Uterus (tissue), 3 donors: ENCODE measurements at regions not wholly inside any gene's neighbourhood (a gene's known extent, or its start where the extent isn't known, plus 50 kb on each side); places are given as distances from the start of the nearest gene placed in this dataset.

Experiments used
- DNase-seq, 2 donors: peaks; one replicate each; pipeline ENCODE4 v3.0.0-alpha.2; 2019 to 2020
- H3K27ac ChIP-seq, 2 donors: fragments of 200-600 bp; sonication (generic); 1 replicate in 1 of 2; 2 replicates in 1 of 2; pipeline ENCODE4 v1.5.1; 2016 to 2018
- H3K27me3 ChIP-seq, 2 donors: fragments of 200-600 bp; sonication (generic); one replicate each; pipeline ENCODE4 v1.5.1; 2018 to 2019; ENCODE audit warnings: control low read depth in 1 of 2
- H3K36me3 ChIP-seq, 2 donors: fragments of 200-600 bp; sonication (generic); one replicate each; pipeline ENCODE4 v1.5.1; 2019; ENCODE audit warnings: control low read depth in 1 of 2
- H3K4me1 ChIP-seq, 2 donors: fragments of 200-600 bp; sonication (generic); one replicate each; pipeline ENCODE4 v1.5.1; 2018 to 2019; ENCODE audit warnings: control low read depth in 1 of 2
- H3K4me3 ChIP-seq, 2 donors: fragments of 200-600 bp; sonication (generic); 1 replicate in 1 of 2; 2 replicates in 1 of 2; pipeline ENCODE4 v1.5.1; 2018 to 2019; ENCODE audit warnings: mild to moderate bottlenecking in 1 of 2
- H3K9me3 ChIP-seq, 2 donors: fragments of 200-600 bp; sonication (generic); one replicate each; pipeline ENCODE4 v1.5.1; 2019; ENCODE audit warnings: control low read depth in 1 of 2
- CTCF ChIP-seq, 4 experiments: fragments of 200-600 bp in 2 of 4; fragments of 450-650 bp in 2 of 4; sonication (generic) in 2 of 4; IDR thresholded peaks; one replicate each; pipeline ENCODE4 v1.5.1; 2016 to 2019; ENCODE audit warnings: antibody characterized with exemption in 4 of 4, mild to moderate bottlenecking in 2 of 4, moderate library complexity in 1 of 4
- POLR2A ChIP-seq, 2 donors: fragments of 450-650 bp; IDR thresholded peaks; one replicate each; pipeline ENCODE4 v1.6.1; 2016; ENCODE audit warnings: antibody characterized with exemption in 2 of 2, mild to moderate bottlenecking in 1 of 2, moderate library complexity in 1 of 2
- intact Hi-C: fragments of 100-400 bp; cut with DNase I; formaldehyde crosslinking; loops from one replicate; pipeline ENCODE4 v1.15.1; 2023; ENCODE audit warnings: low total_unique reads
- donor health status: DM: yes; HTN: yes; CAD: no.

DNA sequence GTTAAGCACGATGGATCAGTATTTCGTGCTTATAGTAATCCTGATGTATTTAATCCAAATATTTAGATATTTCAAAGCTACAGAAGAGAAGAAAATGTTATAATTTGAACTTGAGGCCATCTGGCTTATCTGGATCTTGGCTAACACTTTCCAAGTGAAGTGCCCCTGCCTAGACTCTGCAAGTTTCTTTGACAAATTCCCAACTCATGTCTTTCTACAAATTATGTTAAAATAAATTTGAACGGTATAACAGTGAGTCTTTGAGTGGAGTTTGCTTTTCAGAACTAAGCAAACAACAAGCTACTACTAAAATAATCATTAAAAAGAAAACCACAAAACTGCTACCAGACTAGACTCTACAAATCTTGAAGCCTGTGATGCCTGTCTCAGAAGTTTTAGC is 374.4 kb upstream of the PRICKLE1 start:
- no peaks in the 10 kb centered on the region for H3K27me3 ChIP-seq
- H3K9me3 ChIP-seq, result no peaks in the 10 kb centered on the region
- H3K4me3 ChIP-seq, result no peak overlapping the region
- no peaks in the 10 kb centered on the region for H3K4me1 ChIP-seq
- DNase-seq, result no peak
- intact Hi-C loops, result no loop called here
- H3K27ac ChIP-seq, result no peak overlapping the region
- no peaks in the 10 kb centered on the region for H3K36me3 ChIP-seq
- no peak for TF ChIP-seq CTCF (IDR thresholded peaks at IDR 0.05)
- no peak for TF ChIP-seq POLR2A (IDR thresholded peaks at IDR 0.05)

GRCh38 chr12:42962384-42962783 is 372.8 kb upstream of the PRICKLE1 start:
- Histone ChIP-seq H3K27ac (no peak overlapping the region), H3K9me3 (no peaks in the 10 kb centered on the region), H3K27me3 (no peaks in the 10 kb centered on the region), H3K4me1 (no peaks in the 10 kb centered on the region), H3K36me3 (no peaks in the 10 kb centered on the region), H3K4me3 (no peak overlapping the region)
- no peak for TF ChIP-seq CTCF (IDR thresholded peaks at IDR 0.05)
- TF ChIP-seq POLR2A (IDR thresholded peaks at IDR 0.05), result no peak
- intact Hi-C loops, result no loop called here
- no peak for DNase-seq

GRCh38 chr12:42961395-42961794 is 371.8 kb upstream of the PRICKLE1 start:
- Histone ChIP-seq H3K4me1 (no peaks in the 10 kb centered on the region), H3K27me3 (no peaks in the 10 kb centered on the region), H3K36me3 (no peaks in the 10 kb centered on the region), H3K4me3 (no peak overlapping the region), H3K27ac (no peak overlapping the region), H3K9me3 (no peaks in the 10 kb centered on the region)
- intact Hi-C loops, result no loop called here
- TF ChIP-seq POLR2A (IDR thresholded peaks at IDR 0.05) (no peak), CTCF (IDR thresholded peaks at IDR 0.05) (no peak)
- DNase-seq, result no peak

GRCh38 chr12:42960087-42960527 is 370.6 kb upstream of the PRICKLE1 start:
- intact Hi-C loops, result no loop called here
- no peak for DNase-seq
- Histone ChIP-seq H3K9me3 (no peaks in the 10 kb centered on the region), H3K27ac (no peak overlapping the region), H3K27me3 (no peaks in the 10 kb centered on the region), H3K4me1 (no peaks in the 10 kb centered on the region), H3K36me3 (no peaks in the 10 kb centered on the region), H3K4me3 (no peak overlapping the region)
- TF ChIP-seq CTCF (IDR thresholded peaks at IDR 0.05), result no peak
- TF ChIP-seq POLR2A (IDR thresholded peaks at IDR 0.05), result no peak

DNA sequence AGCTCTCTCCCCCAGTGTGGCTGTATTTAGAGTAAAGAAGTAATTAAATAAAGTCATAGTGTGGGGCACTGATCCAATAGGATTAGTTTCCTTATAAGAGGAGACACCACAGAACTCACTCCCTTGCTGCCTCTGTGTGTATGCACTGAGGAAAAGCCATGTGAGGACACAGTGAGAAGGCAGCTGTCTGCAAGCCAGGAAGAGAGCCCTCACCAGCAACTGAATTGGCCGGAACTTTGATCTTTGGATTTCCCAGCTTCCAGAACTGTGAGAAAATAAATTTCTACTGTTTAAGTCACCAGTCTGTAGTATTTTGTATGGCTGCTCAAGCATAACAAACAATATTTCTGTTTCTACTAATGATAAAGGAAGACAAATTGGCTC is 368.7 kb upstream of the PRICKLE1 start:
- TF ChIP-seq POLR2A (IDR thresholded peaks at IDR 0.05) (no peak), CTCF (IDR thresholded peaks at IDR 0.05) (no peak)
- H3K36me3 ChIP-seq, result no peaks in the 10 kb centered on the region
- no peak overlapping the region for H3K4me3 ChIP-seq
- DNase-seq, result no peak
- no peaks in the 10 kb centered on the region for H3K4me1 ChIP-seq
- intact Hi-C loops, result no loop called here
- H3K27ac ChIP-seq, result no peak overlapping the region
- no peaks in the 10 kb centered on the region for H3K27me3 ChIP-seq
- no peaks in the 10 kb centered on the region for H3K9me3 ChIP-seq
